Aorta (tissue), 5 donors: ENCODE measurements at regions not wholly inside any gene's neighbourhood (a gene's known extent, or its start where the extent isn't known, plus 50 kb on each side); places are given as distances from the start of the nearest gene placed in this dataset.
A peak's percentile ranks its signal among the peaks of the same experiment; 100 is the strongest.

Experiments
- ATAC-seq: fragments of 200-7000 bp; cut with Tn5 transposase; one replicate; pipeline ENCODE4 v1.9.1; 2022; ENCODE audit warnings: moderate library complexity; ENCODE audit not compliant: low FRiP score
- DNase-seq, 2 donors: peaks; one replicate each; pipeline ENCODE4 v3.0.0-alpha.2; 2020
- H3K27ac ChIP-seq, 2 donors: one replicate each; pipeline ENCODE4 v1.5.1; 2013; ENCODE audit warnings: low read length in 2 of 2, mild to moderate bottlenecking in 2 of 2, moderate library complexity in 2 of 2, control low read depth in 1 of 2, inconsistent platforms in 1 of 2, low read depth in 1 of 2
- H3K27me3 ChIP-seq, 2 donors: one replicate each; pipeline ENCODE4 v1.6.1; 2013; ENCODE audit warnings: control low read depth in 1 of 2, low read length in 1 of 2, mild to moderate bottlenecking in 1 of 2, moderate library complexity in 1 of 2; ENCODE audit not compliant: insufficient read depth in 2 of 2, control insufficient read depth in 1 of 2
- H3K36me3 ChIP-seq, 2 donors: one replicate each; pipeline ENCODE4 v1.6.1; 2013; ENCODE audit warnings: control low read depth in 1 of 2, low read length in 1 of 2, mild to moderate bottlenecking in 1 of 2; ENCODE audit not compliant: insufficient read depth in 2 of 2, control insufficient read depth in 1 of 2
- H3K4me1 ChIP-seq, 2 donors: one replicate each; pipeline ENCODE4 v1.6.1; 2013; ENCODE audit warnings: low read length in 2 of 2, control low read depth in 1 of 2, mild to moderate bottlenecking in 1 of 2, moderate library complexity in 1 of 2; ENCODE audit not compliant: insufficient read depth in 2 of 2, control insufficient read depth in 1 of 2
- H3K4me3 ChIP-seq, 2 donors: one replicate each; pipeline ENCODE4 v1.5.1; 2013; ENCODE audit warnings: low read length in 2 of 2, control low read depth in 1 of 2, mild to moderate bottlenecking in 1 of 2
- H3K9me3 ChIP-seq: one replicate; pipeline ENCODE4 v1.6.1; 2013; ENCODE audit warnings: mild to moderate bottlenecking, low read length; ENCODE audit not compliant: control insufficient read depth
- whole genome bisulfite sequencing, 2 donors: extraction: QIAGEN DNeasy Blood & Tissue Kit; methylation state at CpG; one replicate each; pipeline ENCODE4 v1.1.7; 2013; 5-methylcytosine and 5-hydroxymethylcytosine counted together
- intact Hi-C, 2 donors: fragments of 100-400 bp; cut with DNase I; formaldehyde crosslinking; loops; one replicate each; pipeline versions ENCODE4 v1.14.2 to v1.15.0; 2022
- donor health status: healthy with polysubstance abuse.
- donor health status: Bipolar disorder and iron deficiency.
- donor health status: DM: no; HTN: no; CAD: no.
- donor health status: DM: no; HTN: no; CAD: no.
- donor health status: DM: yes; HTN: yes; CAD: no.

DNA sequence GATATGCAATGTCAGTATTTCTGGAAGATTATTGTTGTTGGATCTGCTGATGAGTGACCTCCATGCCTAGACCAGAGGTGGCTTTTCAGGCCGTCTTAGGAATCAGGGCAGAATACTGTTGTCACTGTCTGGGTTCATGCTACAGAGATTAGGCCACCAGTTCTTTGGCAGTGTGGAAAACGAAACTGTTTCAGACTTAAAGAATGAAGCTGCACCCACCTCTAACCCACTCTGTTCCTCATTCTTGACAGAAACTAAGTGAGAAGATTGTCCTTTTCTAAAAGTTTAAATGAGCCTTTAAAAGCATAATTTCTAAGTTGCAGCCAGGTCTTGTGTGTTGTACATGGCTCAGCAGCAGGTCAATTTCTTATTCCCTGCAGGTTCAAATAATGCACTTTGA, 444.3 kb downstream of the ENC1 start:
- no peaks in the 10 kb centered on the region for H3K36me3 ChIP-seq
- no peaks in the 10 kb centered on the region for H3K9me3 ChIP-seq
- H3K4me3 ChIP-seq = no peak overlapping the region
- H3K27ac ChIP-seq = no peak overlapping the region
- H3K27me3 ChIP-seq = no peaks in the 10 kb centered on the region
- 87 to 92% methylated on average over 2 of the region's 2 CpGs for WGBS, 2 donors
- H3K4me1 ChIP-seq = peaks cover 2 to 5% of the 10 kb centered on the region in 2 donors
- intact Hi-C loops = no loop called here
- DNase-seq = no peak
- ATAC-seq = no peak

- DNase-seq = no peak
- intact Hi-C loops = no loop called here
- H3K4me1 ChIP-seq = peaks cover 0 to 5% of the 10 kb centered on the region in 2 donors
- H3K4me3 ChIP-seq = no peak overlapping the region
- ATAC-seq = no peak
- no peaks in the 10 kb centered on the region for H3K9me3 ChIP-seq
- no peaks in the 10 kb centered on the region for H3K27me3 ChIP-seq
- H3K36me3 ChIP-seq = no peaks in the 10 kb centered on the region
- no peak overlapping the region for H3K27ac ChIP-seq
- 82 to 98% methylated on average over 4 of the region's 4 CpGs for whole genome bisulfite sequencing, 2 donors
Measured at GRCh38 chr5:74194196-74194595, 446.3 kb downstream of the ENC1 start.

- Histone ChIP-seq H3K4me1 (peaks cover 0 to 5% of the 10 kb centered on the region in 2 donors), H3K27me3 (no peaks in the 10 kb centered on the region), H3K27ac (no peak overlapping the region), H3K4me3 (no peak overlapping the region), H3K36me3 (no peaks in the 10 kb centered on the region), H3K9me3 (no peaks in the 10 kb centered on the region)
- intact Hi-C loops = no loop called here
- DNase-seq (no peak), ATAC-seq (peak; percentile 71)
- WGBS, 2 donors = 30 to 32% methylated on average over 9 of the region's 9 CpGs
Measured at GRCh38 chr5:74192606-74193299, 447.8 kb downstream of the ENC1 start.

DNA sequence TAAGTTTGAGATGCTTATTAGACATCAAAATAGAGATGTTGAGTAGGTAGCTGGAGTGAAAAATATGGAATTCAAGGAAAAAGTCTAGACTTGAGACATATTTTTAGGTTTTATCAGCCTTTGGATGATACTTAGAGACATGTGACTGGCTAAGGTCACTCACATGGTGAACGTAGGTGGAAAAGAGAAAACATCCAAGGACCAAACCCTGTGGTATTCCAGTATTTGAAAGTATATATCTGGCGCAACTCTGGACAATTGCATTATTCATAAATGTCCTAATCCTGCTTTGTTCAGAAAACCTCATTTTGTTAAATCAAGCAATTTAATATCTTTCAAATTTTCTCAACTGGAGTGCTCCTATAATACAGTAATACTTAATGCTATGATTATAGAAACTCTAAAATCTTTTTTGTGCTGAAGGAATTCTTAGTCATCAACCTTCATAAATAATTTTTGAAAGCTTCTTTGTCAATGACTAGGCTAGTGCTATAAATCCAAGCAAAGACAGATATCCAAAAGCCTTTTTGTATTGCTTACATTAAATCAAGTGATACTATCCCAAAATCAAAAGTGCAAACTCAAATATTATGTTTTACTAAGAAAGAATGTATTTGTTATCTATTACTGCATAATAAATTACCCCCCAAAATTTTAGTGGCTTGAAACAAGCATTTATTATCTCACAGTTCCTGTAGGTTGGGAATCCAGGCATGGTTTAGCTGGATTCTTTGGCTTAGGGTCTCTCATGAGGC, 452.0 kb downstream of the ENC1 start:
- ATAC-seq = no peak
- DNase-seq = no peak
- WGBS, 2 donors = 97 to 98% methylated on average over 2 of the region's 2 CpGs
- H3K4me3 ChIP-seq = no peak overlapping the region
- H3K27ac ChIP-seq = no peak overlapping the region
- no peaks in the 10 kb centered on the region for H3K27me3 ChIP-seq
- H3K9me3 ChIP-seq = no peaks in the 10 kb centered on the region
- H3K36me3 ChIP-seq = no peaks in the 10 kb centered on the region
- H3K4me1 ChIP-seq = peaks cover 0 to 5% of the 10 kb centered on the region in 2 donors
- intact Hi-C loops = no loop called here

GRCh38 chr5:74187757-74188156, 452.8 kb downstream of the ENC1 start:
- Histone ChIP-seq H3K9me3 (no peaks in the 10 kb centered on the region), H3K27ac (no peak overlapping the region), H3K27me3 (no peaks in the 10 kb centered on the region), H3K4me1 (peaks cover 0 to 3% of the 10 kb centered on the region in 2 donors), H3K36me3 (no peaks in the 10 kb centered on the region), H3K4me3 (no peak overlapping the region)
- WGBS, 2 donors = 96 to 100% methylated on average over 1 of the region's 1 CpG
- no peak for ATAC-seq
- intact Hi-C loops = no loop called here
- no peak for DNase-seq

GRCh38 chr5:74186356-74187315, 453.9 kb downstream of the ENC1 start:
- Histone ChIP-seq H3K4me1 (no peaks in the 10 kb centered on the region), H3K36me3 (no peaks in the 10 kb centered on the region), H3K27ac (no peak overlapping the region), H3K4me3 (no peak overlapping the region), H3K27me3 (no peaks in the 10 kb centered on the region), H3K9me3 (no peaks in the 10 kb centered on the region)
- ATAC-seq = no peak
- no peak for DNase-seq
- intact Hi-C loops = no loop called here
- 87 to 88% methylated on average over 6 of the region's 6 CpGs for WGBS, 2 donors

DNA sequence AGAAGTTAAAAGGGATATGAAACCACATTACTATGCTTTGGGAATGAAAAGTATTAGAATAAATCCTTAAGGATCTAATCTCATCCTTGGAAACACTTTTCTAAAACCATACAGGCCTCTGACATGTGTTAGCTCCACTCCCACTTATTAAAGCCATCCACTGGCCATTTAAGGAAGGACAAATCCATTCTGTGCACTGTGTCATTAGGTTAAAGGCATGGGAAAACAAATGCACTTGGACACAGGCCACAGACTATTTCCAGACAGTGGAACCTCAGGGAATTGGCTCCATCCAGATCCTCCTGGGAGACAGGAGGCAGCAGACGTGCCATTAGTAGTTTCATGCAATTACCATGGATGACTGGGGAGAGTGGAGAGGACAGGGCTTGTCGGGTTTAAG, 454.9 kb downstream of the ENC1 start:
- 37 to 41% methylated on average over 2 of the region's 2 CpGs for WGBS, 2 donors
- no peaks in the 10 kb centered on the region for H3K4me1 ChIP-seq
- no peaks in the 10 kb centered on the region for H3K36me3 ChIP-seq
- DNase-seq = no peak
- no peaks in the 10 kb centered on the region for H3K27me3 ChIP-seq
- no peaks in the 10 kb centered on the region for H3K9me3 ChIP-seq
- no peak overlapping the region for H3K4me3 ChIP-seq
- ATAC-seq = no peak
- intact Hi-C loops = no loop called here
- H3K27ac ChIP-seq = no peak overlapping the region

DNA sequence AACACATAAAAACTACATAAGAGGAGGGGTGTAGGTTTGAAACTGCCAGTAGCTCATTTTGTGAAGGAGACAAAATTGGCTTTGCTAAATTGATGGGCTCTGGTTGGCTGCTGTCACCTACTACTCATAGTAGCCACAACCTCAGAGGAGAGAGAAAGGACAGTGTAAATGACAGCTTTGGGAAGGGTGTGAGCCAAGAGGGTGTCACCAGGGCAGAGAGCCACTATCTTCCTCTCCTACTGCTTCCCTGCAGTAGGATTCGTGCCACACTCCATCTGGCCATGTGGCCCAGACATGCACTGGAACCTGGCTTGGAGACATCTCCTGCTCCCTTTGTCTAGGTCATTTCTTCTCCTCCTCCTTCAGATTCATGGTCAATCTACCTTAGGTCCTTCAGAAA, 455.9 kb downstream of the ENC1 start:
- Histone ChIP-seq H3K4me3 (no peak overlapping the region), H3K27ac (no peak overlapping the region), H3K27me3 (no peaks in the 10 kb centered on the region), H3K4me1 (no peaks in the 10 kb centered on the region), H3K9me3 (no peaks in the 10 kb centered on the region), H3K36me3 (no peaks in the 10 kb centered on the region)
- 85 to 100% methylated on average over 1 of the region's 1 CpG for WGBS, 2 donors
- intact Hi-C loops = no loop called here
- DNase-seq (no peak), ATAC-seq (no peak)
